SU-DHL-6 (cell line): ENCODE measurements at regions not wholly inside any gene's neighbourhood (a gene's known extent, or its start where the extent isn't known, plus 50 kb on each side); places are given as distances from the start of the nearest gene placed in this dataset.

Source experiments
- CTCF ChIP-seq: fragments of 200-600 bp; sonication (generic); IDR thresholded peaks from one replicate; pipeline ENCODE4 v1.5.1; 2017; ENCODE audit warnings: antibody characterized with exemption, mild to moderate bottlenecking, low read length, moderate library complexity; ENCODE audit not compliant: insufficient read depth, poor library complexity, severe bottlenecking
- EZH2phosphoT487 ChIP-seq: fragments of 200-600 bp; sonication (generic), shearing (Covaris generic); conservative IDR thresholded peaks from 2 replicates; pipeline ENCODE4 v1.6.1; 2018; ENCODE audit warnings: mild to moderate bottlenecking, antibody characterized with exemption, low read length, moderate library complexity, mixed read lengths

DNA sequence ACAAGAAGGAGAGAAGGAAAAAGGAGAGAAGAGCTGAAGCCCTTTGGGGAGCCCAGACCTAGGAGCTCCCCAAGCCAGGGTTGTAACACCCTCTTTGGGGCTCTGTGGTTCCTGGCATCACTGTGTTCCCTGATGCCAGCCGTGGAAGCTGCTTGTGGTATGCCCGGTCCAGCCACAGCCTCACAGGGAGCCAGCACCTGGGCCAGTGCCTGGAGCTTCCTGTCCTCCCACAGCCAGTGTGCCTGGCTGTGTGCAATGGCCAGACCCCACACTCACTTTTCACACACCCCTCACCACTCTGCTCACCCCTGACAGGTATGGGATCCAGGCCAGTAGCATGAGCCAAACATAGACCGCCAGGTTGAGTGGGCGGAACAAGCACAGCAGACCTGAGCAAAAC is 834.7 kb downstream of the FLRT2 start:
- TF ChIP-seq CTCF = no peak
- no peak for TF ChIP-seq EZH2phosphoT487
